ENCODE measurements at regions not wholly inside any gene's neighbourhood (a gene's known extent, or its start where the extent isn't known, plus 50 kb on each side); places are given as distances from the start of the nearest gene placed in this dataset.

DNA sequence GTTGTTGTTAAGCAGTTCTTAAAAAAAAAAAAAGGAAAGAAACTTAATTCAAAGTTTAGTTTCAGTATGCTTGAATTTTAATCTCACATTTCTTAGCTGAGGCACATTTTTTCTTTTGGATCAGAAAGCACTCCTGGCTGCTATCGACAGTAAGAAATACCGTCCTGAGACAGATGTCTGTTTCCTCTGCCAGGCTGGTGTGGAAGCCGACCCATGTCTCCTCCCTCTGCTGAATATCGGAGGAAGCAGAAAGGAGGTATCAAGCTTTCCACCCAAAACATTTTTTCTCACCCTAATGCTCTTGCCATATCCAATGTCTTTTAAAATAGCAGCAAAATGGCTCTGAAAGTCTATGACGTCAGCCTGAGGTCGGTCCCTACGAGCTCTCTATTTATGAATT, 208.1 kb downstream of the TLE4 start:
- no peak for DNase-seq (ENCODE audit: low read depth)
- H3K4me3 ChIP-seq (replicated peaks; ENCODE audit: low read depth, low read length) = no peak overlapping the region
- TF ChIP-seq, protein P1, sequence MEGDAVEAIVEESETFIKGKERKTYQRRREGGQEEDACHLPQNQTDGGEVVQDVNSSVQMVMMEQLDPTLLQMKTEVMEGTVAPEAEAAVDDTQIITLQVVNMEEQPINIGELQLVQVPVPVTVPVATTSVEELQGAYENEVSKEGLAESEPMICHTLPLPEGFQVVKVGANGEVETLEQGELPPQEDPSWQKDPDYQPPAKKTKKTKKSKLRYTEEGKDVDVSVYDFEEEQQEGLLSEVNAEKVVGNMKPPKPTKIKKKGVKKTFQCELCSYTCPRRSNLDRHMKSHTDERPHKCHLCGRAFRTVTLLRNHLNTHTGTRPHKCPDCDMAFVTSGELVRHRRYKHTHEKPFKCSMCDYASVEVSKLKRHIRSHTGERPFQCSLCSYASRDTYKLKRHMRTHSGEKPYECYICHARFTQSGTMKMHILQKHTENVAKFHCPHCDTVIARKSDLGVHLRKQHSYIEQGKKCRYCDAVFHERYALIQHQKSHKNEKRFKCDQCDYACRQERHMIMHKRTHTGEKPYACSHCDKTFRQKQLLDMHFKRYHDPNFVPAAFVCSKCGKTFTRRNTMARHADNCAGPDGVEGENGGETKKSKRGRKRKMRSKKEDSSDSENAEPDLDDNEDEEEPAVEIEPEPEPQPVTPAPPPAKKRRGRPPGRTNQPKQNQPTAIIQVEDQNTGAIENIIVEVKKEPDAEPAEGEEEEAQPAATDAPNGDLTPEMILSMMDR (IDR thresholded peaks at IDR 0.05; ENCODE audit: low read length, missing control alignments) = no peak

GRCh38 chr9:79778581-79778980, 206.8 kb downstream of the TLE4 start:
- TF ChIP-seq, protein P1 (IDR thresholded peaks at IDR 0.05; ENCODE audit: low read length, missing control alignments) = no peak
- H3K4me3 ChIP-seq (replicated peaks; ENCODE audit: low read depth, low read length) = no peak overlapping the region
- no peak for DNase-seq (ENCODE audit: low read depth)

DNA sequence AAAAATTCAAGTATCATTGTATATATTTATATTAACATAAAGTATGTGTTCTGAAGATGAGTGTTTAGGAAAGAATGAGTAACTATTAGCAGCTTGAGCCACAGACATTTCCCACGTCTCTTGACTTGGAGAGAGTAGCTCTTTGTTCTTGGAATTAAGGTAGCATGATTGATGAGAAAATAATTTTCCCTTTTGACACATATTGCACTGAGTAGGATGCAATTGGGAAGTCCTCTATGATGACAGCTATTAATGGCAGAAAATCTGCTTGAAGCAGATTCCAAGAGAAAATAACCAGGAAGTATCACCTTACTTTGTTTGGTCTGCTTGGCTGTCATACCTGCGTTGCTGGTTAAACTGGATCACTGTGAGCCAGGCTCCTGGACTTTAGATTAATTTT, 204.8 kb downstream of the TLE4 start:
- H3K4me3 ChIP-seq (replicated peaks; ENCODE audit: low read depth, low read length) = no peak overlapping the region
- TF ChIP-seq, protein P1 (IDR thresholded peaks at IDR 0.05; ENCODE audit: low read length, missing control alignments) = no peak
- DNase-seq (ENCODE audit: low read depth) = no peak

Measured in fibroblast of pulmonary artery (primary cell).